Loucy (cell line): ENCODE measurements at regions not wholly inside any gene's neighbourhood (a gene's known extent, or its start where the extent isn't known, plus 50 kb on each side); places are given as distances from the start of the nearest gene placed in this dataset.

ENCODE experiments used
- H2AFZ ChIP-seq: fragments of 200-600 bp; sonication (generic); 2 replicates; pipeline ENCODE4 v1.6.0; 2016; ENCODE audit warnings: antibody characterized with exemption, mild to moderate bottlenecking, low read length, moderate library complexity
- H3F3A ChIP-seq: fragments of 200-600 bp; 2 replicates; pipeline ENCODE4 v1.6.0; 2016; ENCODE audit warnings: antibody characterized with exemption, low read depth, mild to moderate bottlenecking
- H3K27me3 ChIP-seq: fragments of 200-600 bp; sonication (generic); 2 replicates; pipeline ENCODE4 v1.6.1; 2014; ENCODE audit warnings: low read length, mild to moderate bottlenecking; ENCODE audit not compliant: insufficient read depth, poor library complexity, severe bottlenecking
- H3K36me3 ChIP-seq: fragments of 200-600 bp; sonication (generic); 2 replicates; pipeline ENCODE4 v1.6.1; 2016; ENCODE audit warnings: low read length; ENCODE audit not compliant: insufficient read depth
- H3K4me1 ChIP-seq: fragments of 200-600 bp; sonication (generic); 2 replicates; pipeline ENCODE4 v1.5.1; 2014; ENCODE audit warnings: low read length, mild to moderate bottlenecking; ENCODE audit not compliant: insufficient read depth, poor library complexity, severe bottlenecking
- H3K4me2 ChIP-seq: fragments of 200-600 bp; sonication (generic); 2 replicates; pipeline ENCODE4 v1.6.0; 2014; ENCODE audit warnings: antibody characterized with exemption, low read length, low read depth, mild to moderate bottlenecking; ENCODE audit not compliant: poor library complexity, severe bottlenecking
- H3K4me3 ChIP-seq: fragments of 200-600 bp; sonication (generic); 2 replicates; pipeline ENCODE4 v1.5.1; 2014; ENCODE audit warnings: low read length, mild to moderate bottlenecking, mixed read lengths; ENCODE audit not compliant: poor library complexity, severe bottlenecking
- H3K79me2 ChIP-seq: fragments of 200-600 bp; sonication (generic); 2 replicates; pipeline ENCODE4 v1.6.1; 2014; ENCODE audit warnings: low read length; ENCODE audit not compliant: insufficient read depth
- H3K9ac ChIP-seq: fragments of 200-600 bp; sonication (generic); 2 replicates; pipeline ENCODE4 v1.6.0; 2014; ENCODE audit warnings: mild to moderate bottlenecking, low read depth, low read length, moderate library complexity; ENCODE audit not compliant: poor library complexity, severe bottlenecking
- H3K9me2 ChIP-seq: fragments of 200-600 bp; sonication (generic); replicated peaks from 2 replicates; pipeline ENCODE4 v1.6.1; 2016; ENCODE audit warnings: low read depth, low read length, mixed read lengths
- H3K9me3 ChIP-seq: fragments of 200-600 bp; sonication (generic); 2 replicates; pipeline ENCODE4 v1.6.1; 2014; ENCODE audit warnings: mild to moderate bottlenecking, antibody characterized with exemption, low read length, low read depth; ENCODE audit not compliant: insufficient read depth
- H4K20me1 ChIP-seq: fragments of 200-600 bp; sonication (generic); 2 replicates; pipeline ENCODE4 v1.6.0; 2014; ENCODE audit warnings: antibody characterized with exemption, low read length, mild to moderate bottlenecking; ENCODE audit not compliant: insufficient read depth, poor library complexity, severe bottlenecking
- CTCF ChIP-seq: fragments of 200-600 bp; sonication (generic); conservative IDR thresholded peaks from 2 replicates; pipeline ENCODE4 v1.5.1; 2014; ENCODE audit warnings: mild to moderate bottlenecking, antibody characterized with exemption, low read length
- EZH2phosphoT487 ChIP-seq: fragments of 200-600 bp; IDR thresholded peaks from 2 replicates; pipeline ENCODE4 v1.6.1; 2018; ENCODE audit warnings: antibody characterized with exemption, mild to moderate bottlenecking, moderate library complexity, borderline replicate concordance

- H3K79me2 ChIP-seq: no peaks in the 10 kb centered on the region
- no peaks in the 10 kb centered on the region for H3K4me1 ChIP-seq
- H3K4me2 ChIP-seq: no peak overlapping the region
- H3F3A ChIP-seq: no peaks in the 10 kb centered on the region
- no peaks in the 10 kb centered on the region for H3K9me2 ChIP-seq
- H3K9ac ChIP-seq: no peak overlapping the region
- no peak overlapping the region for H2AFZ ChIP-seq
- no peaks in the 10 kb centered on the region for H4K20me1 ChIP-seq
- no peaks in the 10 kb centered on the region for H3K27me3 ChIP-seq
- H3K9me3 ChIP-seq: no peaks in the 10 kb centered on the region; the same call in 1 of the 2 replicates
- H3K36me3 ChIP-seq: no peaks in the 10 kb centered on the region
- no peak for TF ChIP-seq EZH2phosphoT487
- TF ChIP-seq CTCF: no peak
- no peak overlapping the region for H3K4me3 ChIP-seq
Measured at GRCh38 chr13:94936633-94937032, 224.3 kb upstream of the SOX21 start.

- Histone ChIP-seq H3K79me2 (no peaks in the 10 kb centered on the region), H3K27me3 (no peaks in the 10 kb centered on the region), H3K36me3 (no peaks in the 10 kb centered on the region), H3K9me3 (no peaks in the 10 kb centered on the region; the same call in 1 of the 2 replicates), H3K4me1 (no peaks in the 10 kb centered on the region), H3K4me3 (no peak overlapping the region), H3K9me2 (no peaks in the 10 kb centered on the region), H4K20me1 (no peaks in the 10 kb centered on the region), H2AFZ (no peak overlapping the region), H3K9ac (no peak overlapping the region), H3K4me2 (no peak overlapping the region), H3F3A (no peaks in the 10 kb centered on the region)
- TF ChIP-seq EZH2phosphoT487: no peak
- TF ChIP-seq CTCF: no peak
Measured at GRCh38 chr13:94933936-94934335, 221.6 kb upstream of the SOX21 start.

DNA sequence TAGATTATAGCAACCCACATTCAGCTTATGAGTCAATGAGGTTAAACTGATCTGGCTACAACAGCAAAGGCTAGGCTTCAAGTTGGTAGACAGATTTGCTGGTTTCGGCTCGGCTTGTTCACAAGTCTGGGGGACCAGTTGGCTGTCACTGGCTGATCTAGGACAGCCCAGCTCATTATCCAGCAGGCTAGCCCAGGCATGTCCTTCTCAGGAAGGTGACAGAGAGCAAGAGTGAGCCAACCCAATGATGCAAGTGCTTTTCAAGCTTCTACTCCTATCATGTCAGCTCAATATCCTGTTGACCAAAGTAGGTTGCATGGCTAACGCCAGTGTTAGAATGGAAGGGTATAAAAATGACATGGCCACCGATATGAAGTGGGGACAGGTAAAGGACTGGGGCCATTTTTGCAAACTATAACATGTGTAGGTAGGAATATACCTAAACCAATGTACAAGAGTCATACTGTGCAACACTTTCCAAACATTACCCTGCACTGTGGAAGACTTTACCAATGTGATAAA, 220.9 kb upstream of the SOX21 start:
- H3K79me2 ChIP-seq: no peaks in the 10 kb centered on the region
- no peak overlapping the region for H2AFZ ChIP-seq
- H3K4me2 ChIP-seq: no peak overlapping the region
- no peaks in the 10 kb centered on the region for H3K4me1 ChIP-seq
- no peaks in the 10 kb centered on the region for H3K27me3 ChIP-seq
- H3F3A ChIP-seq: no peaks in the 10 kb centered on the region
- no peak overlapping the region for H3K9ac ChIP-seq
- H4K20me1 ChIP-seq: no peaks in the 10 kb centered on the region
- H3K4me3 ChIP-seq: no peak overlapping the region
- no peaks in the 10 kb centered on the region for H3K36me3 ChIP-seq
- no peaks in the 10 kb centered on the region for H3K9me2 ChIP-seq
- no peaks in the 10 kb centered on the region; the same call in 1 of the 2 replicates for H3K9me3 ChIP-seq
- TF ChIP-seq CTCF (no peak), EZH2phosphoT487 (no peak)
